ENCODE measurements at regions not wholly inside any gene's neighbourhood (a gene's known extent, or its start where the extent isn't known, plus 50 kb on each side); places are given as distances from the start of the nearest gene placed in this dataset.
"Not testable (repeated sequence)": the region's sequence is repeated elsewhere in the genome, so short reads cannot be mapped to it uniquely, and the experiment has no call there.

DNA sequence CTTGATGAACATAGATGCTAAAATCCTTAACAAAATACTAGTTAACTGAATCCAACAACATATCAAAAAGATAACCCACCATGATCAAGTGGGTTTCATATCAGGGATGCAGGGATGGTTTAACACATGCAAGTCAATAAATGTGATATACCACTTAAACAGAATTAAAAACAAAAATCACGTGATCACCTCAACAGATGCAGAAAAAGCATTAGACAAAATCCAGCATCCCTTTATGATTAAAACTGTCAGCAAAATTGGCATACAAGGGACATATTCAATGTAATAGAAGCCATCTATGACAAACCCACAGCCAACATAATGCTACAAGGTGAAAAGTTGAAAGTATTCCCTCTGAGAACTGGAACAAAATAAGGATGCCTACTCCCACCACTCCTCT lies 124.7 kb upstream of the SOX21 start:
- TF ChIP-seq, protein P1, sequence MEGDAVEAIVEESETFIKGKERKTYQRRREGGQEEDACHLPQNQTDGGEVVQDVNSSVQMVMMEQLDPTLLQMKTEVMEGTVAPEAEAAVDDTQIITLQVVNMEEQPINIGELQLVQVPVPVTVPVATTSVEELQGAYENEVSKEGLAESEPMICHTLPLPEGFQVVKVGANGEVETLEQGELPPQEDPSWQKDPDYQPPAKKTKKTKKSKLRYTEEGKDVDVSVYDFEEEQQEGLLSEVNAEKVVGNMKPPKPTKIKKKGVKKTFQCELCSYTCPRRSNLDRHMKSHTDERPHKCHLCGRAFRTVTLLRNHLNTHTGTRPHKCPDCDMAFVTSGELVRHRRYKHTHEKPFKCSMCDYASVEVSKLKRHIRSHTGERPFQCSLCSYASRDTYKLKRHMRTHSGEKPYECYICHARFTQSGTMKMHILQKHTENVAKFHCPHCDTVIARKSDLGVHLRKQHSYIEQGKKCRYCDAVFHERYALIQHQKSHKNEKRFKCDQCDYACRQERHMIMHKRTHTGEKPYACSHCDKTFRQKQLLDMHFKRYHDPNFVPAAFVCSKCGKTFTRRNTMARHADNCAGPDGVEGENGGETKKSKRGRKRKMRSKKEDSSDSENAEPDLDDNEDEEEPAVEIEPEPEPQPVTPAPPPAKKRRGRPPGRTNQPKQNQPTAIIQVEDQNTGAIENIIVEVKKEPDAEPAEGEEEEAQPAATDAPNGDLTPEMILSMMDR (IDR thresholded peaks at IDR 0.05) = not testable (repeated sequence)
- not testable (repeated sequence) for TF ChIP-seq POLR2A (IDR thresholded peaks at IDR 0.05)

Measured in sigmoid colon (tissue), 3 donors.